Erythroblast (primary cell): ENCODE measurements at regions not wholly inside any gene's neighbourhood (a gene's known extent, or its start where the extent isn't known, plus 50 kb on each side); places are given as distances from the start of the nearest gene placed in this dataset.

Experiments
- GATA1 ChIP-seq: IDR thresholded peaks from 2 replicates; pipeline ENCODE4 v1.6.1; 2011; ENCODE audit warnings: low read depth, mild to moderate bottlenecking, control low read depth, low read length, moderate library complexity
- POLR2A ChIP-seq: IDR thresholded peaks from 2 replicates; pipeline ENCODE4 v1.6.1; 2011; ENCODE audit warnings: mild to moderate bottlenecking, low read length

- TF ChIP-seq POLR2A, result no peak
- TF ChIP-seq GATA1, result no peak
Measured at GRCh38 chr12:25415004-25415403, 138.1 kb downstream of the LMNTD1 start.
